ENCODE measurements at regions not wholly inside any gene's neighbourhood (a gene's known extent, or its start where the extent isn't known, plus 50 kb on each side); places are given as distances from the start of the nearest gene placed in this dataset.
"Not testable (repeated sequence)": the region's sequence is repeated elsewhere in the genome, so short reads cannot be mapped to it uniquely, and the experiment has no call there.

DNA sequence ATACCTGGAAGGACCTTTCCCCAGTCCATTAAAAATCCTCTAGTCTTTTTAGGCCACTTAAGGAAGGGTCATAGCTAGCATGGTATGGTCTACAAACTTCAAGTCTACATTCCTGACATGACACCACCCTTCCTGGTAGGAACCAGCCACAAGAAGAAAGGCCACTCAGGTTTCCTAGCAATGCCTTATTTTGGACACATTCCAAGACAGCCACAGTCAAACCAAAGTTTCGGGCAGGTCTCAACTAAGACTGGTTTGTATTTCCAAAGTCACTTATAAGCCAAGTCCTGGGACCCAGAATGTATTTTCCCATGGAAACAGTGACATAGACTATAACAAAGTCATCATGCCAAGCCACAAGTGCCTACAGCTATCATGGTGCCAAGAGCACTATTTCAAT lies 50.6 kb upstream of the SLC44A3 start:
- DNase-seq, result no peak

GRCh38 chr1:94768036-94768435 lies 52.1 kb upstream of the SLC44A3 start:
- DNase-seq, result no peak

GRCh38 chr1:94765958-94766357 lies 54.2 kb upstream of the SLC44A3 start:
- DNase-seq, result no peak

DNA sequence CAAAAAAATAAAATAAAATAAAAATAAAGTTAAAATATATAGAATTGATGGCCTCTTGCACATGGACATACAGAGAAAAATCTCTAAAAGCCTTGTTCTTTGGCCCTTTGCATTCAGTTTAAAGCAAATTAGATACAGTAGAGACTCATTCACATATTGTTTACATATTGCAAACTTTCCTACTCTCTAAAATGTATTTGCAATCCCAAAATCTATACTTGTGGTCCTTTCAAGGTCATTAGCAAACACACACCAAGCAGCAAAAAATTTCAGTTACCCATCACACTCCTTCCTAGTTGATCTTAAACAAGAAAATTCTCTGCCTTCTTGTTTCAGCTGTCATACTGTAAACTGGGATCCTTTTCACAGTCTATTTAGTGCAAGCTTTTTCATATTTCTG lies 61.0 kb upstream of the SLC44A3 start:
- DNase-seq, result no peak

DNA sequence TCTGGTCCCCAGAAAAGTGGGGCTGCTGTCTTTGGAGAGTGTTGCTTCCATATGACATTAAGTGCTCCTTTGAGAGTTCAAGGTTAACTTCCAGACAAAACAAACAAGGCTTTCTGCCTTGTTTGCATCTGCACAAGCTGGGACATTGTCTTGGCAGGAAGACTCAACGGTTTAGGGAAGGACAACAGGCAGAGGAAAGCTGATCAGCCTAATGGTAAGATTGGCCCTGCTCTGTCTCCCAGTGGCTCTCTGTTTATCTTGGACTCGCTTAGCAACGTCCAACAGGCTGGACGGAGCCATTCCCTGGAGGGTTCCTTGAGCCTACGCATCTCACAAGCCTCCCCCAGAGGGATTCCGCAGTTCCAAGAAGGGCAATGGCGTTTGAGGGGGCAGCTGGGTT lies 62.2 kb upstream of the SLC44A3 start:
- no peak for DNase-seq

- DNase-seq, result no peak
These were observed 64.5 kb upstream of the SLC44A3 start for GRCh38 chr1:94755675-94756074.

DNA sequence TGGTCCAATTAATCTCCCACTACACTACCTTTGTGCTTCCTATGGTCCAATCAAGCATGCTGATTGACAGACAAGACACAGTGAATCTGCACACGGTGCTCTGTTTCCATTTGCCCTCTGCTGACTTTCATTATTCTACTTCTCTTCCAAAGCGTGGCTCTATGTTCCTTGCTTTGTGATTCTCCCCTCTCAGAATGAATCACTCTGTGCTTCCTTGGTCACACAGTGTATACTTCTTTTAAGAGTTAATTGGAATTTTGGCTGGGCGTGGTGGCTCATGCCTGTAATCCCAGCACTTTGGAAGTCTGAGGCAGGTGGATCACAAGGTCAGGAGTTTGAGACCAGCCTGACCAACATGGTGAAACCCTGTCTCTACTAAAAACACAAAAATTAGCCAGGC lies 65.1 kb upstream of the SLC44A3 start:
- DNase-seq, result not testable (repeated sequence)

- DNase-seq, result no peak
These were observed 65.6 kb upstream of the SLC44A3 start for GRCh38 chr1:94754570-94754969.

- no peak for DNase-seq
These were observed 66.1 kb upstream of the SLC44A3 start for GRCh38 chr1:94754095-94754494.

- DNase-seq, result no peak
These were observed 66.8 kb upstream of the SLC44A3 start for GRCh38 chr1:94753171-94753972.

DNA sequence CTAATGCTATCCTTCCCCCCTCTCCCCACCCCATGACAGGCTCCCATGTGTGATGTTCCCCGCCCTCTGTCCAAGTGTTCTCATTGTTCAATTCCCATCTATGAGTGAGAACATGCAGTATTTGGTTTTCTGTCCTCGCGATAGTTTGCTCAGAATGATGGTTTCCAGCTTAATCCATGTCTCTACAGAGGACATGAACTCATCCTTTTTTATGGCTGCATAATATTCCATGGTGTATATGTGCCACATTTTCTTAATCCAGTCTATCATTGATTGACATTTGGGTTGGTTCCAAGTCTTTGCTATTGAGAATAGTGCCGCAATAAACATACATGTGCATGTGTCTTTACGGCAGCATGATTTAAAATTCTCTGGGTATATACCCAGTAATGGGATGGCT lies 68.7 kb upstream of the SLC44A3 start:
- DNase-seq, result not testable (repeated sequence)

GRCh38 chr1:94746635-94747525 lies 73.3 kb upstream of the SLC44A3 start:
- DNase-seq, result no peak

DNA sequence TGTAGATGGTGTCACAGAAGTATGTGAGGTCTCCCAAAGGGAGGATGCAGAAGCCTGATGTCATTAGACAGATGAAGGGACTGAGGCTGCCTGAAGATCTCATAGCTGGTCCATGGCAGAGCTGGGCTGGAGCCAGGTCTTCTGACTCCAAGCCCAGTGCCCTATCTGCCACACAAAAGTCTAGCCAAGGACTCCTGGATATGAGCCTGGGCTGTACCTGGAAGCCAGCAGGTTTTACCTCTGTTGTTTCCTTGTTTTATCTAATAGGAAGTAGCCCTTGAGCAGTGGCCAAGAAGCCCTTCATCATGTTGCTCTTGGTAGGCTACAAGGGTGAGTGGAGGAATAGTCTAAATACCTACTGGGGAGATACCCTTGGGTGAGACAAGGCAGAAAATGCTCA lies 74.4 kb upstream of the SLC44A3 start:
- DNase-seq, result no peak

DNA sequence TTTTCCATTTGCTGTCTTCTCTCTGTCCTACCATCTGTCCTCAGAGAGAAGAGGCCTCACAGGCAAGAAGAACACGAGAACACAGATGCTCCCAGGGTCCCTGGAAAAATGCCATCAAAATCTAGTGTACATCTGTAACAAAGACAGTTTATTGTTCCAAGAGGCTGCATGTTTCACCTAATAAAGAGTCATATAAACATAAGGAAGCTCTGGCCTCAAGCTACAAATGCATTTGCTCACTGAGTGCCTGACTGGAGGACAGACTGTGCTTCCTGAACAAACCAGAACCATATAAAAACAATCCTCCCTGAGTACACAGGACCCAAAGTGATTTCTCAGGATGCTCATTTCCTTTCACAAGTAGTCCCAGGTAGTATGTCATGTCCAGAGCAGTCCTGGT lies 76.3 kb upstream of the SLC44A3 start:
- DNase-seq, result peak; percentile 13

- no peak for DNase-seq
These were observed 78.2 kb upstream of the SLC44A3 start for GRCh38 chr1:94741996-94742395.

DNA sequence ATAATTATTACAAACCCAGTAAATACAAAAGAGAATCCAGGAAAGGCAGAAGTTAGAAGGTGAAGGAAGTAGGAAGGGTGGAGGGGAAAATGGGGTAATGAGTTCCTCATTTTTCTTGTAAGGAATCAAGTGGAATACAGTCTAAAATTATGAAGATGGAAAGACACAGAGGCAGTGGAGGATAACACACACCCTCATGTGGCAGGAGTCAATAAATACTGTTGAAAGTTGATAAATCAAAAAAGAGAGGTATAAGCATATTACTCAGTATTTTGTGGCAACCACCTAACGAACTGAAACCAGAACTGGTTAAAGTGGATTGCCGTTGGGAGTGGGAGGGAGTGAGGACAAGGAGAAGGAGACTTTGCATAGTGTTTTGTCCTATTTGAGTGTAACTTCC lies 78.6 kb upstream of the SLC44A3 start:
- DNase-seq, result no peak

DNA sequence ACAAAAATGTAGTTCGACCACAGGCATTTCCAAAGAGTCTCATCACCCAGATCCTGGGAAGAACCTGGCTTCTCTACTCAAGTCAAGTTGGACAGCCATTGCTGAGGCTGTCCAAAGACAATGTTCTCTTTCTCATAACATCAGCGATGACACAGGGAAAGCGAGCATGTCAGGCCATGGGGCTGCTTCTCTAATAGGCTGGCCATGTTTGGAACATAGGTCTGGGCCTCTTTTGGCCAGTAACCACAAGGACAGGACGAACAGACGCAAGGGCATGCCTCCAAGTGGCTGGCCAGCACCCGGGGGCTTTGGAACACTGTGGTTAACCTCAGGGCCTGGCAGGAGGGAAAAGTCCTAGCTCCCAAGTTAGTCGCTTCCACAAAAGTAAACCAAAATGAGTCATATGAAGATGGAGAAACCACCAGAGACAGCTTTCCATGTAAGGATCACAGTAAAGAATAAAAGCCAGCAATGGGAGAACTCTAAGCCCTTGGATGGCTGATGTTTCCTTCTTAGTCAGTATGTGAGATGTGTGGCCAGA lies 80.6 kb upstream of the SLC44A3 start:
- no peak for DNase-seq

- no peak for DNase-seq
These were observed 81.8 kb upstream of the SLC44A3 start for GRCh38 chr1:94738371-94738770.

- DNase-seq, result no peak
These were observed 82.8 kb upstream of the SLC44A3 start for GRCh38 chr1:94737124-94737998.

- DNase-seq, result no peak
These were observed 83.6 kb upstream of the SLC44A3 start for GRCh38 chr1:94736549-94736948.

DNA sequence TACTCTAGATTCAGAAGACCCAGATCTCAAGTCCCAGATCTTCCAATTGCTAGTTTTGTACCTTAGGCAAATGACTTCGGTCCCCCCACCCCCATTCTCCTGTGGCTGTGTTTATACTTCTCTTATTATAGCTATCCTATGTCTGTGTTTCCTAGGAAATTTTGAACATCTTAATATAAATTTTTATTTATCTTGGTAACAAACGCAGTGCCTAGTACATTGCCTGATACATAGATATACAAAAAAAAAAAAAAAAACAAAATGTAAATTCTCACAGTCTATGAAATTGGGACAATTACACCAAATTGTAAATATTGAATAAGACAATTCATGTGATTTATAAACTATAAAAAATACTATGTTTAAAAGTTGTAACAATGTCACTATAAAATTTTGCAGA lies 84.1 kb upstream of the SLC44A3 start:
- no peak for DNase-seq

- no peak for DNase-seq
These were observed 84.9 kb upstream of the SLC44A3 start for GRCh38 chr1:94734963-94735901.
